Hematopoietic multipotent progenitor cell treated with erythropoietin and hydrocortisone succinate and interleukin-3 and kit ligand, for 15 days (in vitro differentiated cells): ENCODE measurements at regions not wholly inside any gene's neighbourhood (a gene's known extent, or its start where the extent isn't known, plus 50 kb on each side); places are given as distances from the start of the nearest gene placed in this dataset.

Source experiments
- DNase-seq: peaks from one replicate; pipeline ENCODE4 v3.0.0-alpha.2; 2015; ENCODE audit warnings: low spot score

DNA sequence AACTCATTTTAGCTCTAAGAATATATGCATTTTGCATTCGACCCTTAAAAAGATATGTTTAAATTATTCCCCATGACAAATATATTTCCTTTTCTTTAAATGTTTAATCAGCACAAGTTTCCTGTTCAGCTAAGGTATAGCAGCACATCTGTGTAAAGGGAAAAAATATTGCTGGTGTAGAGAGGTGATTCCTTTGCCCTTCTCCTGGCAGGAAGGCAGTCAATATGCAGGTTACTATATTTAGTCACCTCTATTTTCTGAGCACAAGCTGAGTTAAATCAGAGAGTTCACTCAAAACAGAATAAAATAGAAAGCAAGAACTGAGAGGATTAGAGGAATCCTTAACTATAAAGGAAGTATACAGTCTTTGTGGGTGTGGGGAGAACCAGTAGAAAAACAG, 274.4 kb upstream of the PCSK5 start:
- no peak for DNase-seq

DNA sequence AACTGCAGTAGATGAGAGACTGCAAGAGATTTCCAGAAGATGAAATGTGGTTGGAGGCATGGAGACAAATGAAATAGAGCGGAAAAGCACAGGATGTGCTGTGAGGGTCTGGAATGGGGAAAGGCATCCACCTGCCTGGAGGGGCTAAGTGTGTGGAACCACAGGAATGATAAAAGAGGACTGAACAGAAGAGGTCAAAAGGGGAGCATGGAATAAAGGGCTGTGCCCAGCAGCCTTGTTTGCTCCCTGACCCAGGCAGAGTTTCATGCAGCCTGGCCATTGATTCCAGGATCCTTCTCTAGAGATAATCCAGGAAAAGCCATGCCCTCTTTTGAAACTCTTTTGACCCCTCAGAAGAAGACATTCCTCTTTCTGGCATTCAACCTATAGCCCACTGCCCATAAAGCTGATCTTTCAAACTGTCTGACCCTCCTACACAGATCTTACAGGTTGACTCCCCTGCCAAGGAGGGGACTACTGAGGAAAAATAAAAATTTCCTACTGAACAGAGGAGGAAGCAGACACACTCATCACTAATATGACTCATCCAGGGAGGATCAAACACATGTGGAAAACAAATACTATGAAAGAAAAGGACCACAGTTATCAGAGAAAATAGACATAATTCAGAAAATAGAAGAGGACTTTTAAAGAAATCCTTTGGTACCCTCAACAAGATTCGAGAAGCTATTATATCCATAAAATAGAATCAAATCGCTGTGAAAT, 273.5 kb upstream of the PCSK5 start:
- no peak for DNase-seq

DNA sequence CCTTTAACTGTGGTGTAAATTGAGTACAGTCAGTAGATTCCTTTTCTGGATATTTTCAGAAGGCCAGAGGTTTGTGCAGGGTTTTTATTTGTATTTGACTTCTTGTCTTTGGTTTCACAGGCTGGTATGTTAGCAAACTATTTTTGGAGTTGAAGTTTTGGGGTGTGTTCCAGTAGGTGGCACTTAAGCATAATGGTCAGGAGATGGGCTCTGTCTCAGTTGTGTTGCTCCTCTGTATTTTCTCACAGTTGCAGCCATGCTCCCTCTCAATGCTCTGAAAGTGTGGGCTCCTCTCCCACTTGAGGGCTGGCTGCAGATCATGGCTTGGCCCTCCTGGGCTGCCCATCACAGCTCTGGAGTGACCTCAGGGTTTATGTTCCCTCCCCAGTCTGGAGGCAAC, 267.0 kb upstream of the PCSK5 start:
- DNase-seq: no peak

DNA sequence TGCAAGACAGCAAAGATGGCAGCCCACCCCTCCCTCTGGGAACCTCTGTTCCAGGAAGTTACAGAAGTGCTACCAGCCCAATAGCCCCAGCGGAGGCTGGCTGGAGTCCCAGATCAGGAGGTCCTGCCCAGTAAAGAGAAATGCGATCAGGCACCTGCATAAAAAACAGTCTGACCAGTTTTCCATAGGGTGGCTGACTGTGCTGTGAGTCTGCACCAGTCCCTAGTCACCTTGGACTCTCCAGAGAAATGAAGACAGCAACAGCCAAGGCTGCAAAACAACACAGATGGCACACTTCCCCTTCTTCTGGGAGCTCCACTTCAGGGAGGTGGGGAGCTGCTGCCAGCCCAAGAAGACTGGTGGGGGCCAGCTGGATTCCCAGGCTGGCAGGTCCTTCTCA, 265.5 kb upstream of the PCSK5 start:
- DNase-seq: no peak

DNA sequence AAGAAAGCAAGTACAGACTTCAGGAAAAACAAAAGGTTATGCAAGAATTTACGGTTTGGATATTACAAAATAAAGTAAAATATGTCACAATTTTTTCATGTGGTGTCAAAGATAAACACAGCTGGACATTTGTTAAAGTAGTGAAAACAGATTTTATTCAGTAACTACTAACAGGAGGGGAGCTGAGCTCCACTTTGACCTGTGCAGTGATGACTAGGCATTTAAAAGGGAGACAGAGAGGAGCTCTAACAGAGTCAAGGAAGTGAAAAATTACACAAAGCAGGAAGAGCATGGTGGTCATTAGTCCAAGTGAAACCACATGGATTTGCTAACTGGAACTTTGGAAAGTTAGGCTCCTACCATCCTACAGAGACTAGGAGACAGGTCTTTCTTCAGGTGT, 263.6 kb upstream of the PCSK5 start:
- DNase-seq: no peak

DNA sequence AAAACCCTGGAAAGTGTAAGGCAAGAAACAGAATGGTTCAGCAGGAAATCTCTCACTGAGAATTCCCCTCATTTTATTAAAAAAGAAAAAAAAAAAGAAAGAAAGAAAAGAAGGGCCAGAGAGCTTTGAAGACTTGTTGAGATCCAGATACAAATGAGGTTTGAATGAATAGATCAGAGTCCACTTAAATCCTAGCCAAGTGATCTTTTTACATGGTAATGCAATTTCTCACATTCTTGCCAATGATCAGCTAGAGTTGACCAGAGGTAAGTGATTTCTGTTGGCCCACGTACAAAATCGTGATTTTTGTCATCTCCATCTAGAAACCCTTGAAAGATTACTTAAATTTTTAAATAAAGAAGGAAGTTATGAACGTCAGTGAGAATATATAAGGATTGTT, 261.5 kb upstream of the PCSK5 start:
- DNase-seq: no peak

DNA sequence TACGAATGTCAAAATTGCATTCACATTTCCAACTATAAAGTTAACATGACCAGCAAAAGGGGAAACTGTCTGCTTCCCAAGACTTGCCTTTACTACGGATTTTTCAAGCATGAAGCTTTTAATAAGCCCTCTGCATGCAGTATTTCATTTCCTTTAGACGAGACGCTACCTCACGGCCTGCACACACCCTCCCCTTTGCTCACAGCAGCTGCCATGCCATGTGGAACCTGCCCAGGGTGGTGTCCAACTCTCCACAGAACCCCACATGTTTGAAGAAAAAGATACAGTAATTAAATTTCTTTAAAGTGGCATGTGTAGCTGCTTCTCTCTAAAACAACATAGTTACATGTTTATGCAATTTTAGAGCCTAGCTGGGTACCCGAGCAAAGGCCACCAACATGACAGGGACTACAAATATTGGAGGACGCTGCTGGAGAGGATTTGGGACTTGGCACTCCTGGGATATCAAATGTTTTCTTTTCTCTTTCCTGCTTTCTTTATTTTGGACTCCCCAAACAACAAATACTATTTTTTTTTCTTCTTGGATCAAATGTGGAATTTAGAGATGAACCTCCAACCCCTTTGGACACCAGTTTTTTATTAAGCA, 256.9 kb upstream of the PCSK5 start:
- DNase-seq: no peak

DNA sequence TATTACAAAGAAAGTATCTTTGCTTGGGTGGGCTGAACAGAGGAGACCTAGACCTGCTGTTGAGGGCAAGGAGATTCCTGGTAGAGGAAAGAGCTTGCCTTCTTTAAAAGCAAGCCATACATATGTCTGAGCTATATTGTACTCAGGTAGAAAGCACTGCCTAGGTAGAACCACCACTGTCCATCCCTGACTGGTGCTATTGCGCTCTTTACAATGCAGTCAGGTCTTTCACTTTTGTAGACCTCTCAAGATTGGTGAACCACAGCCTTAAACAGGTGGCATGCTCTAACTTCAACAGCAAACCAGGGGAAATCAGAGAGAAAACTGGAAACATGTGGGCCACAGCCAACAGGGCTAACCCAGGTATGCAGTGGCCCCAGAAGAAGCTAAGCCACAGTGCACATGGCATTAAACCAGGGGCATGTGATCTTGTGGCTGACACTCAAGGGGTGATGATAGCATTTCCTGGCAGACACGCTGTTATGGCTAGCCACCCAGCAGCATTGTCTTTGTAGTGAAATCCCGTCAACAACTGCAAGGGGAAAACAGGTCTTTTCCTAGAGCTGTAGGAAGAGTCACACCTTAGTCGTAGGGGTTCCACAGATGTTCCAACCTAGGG, 253.9 kb upstream of the PCSK5 start:
- no peak for DNase-seq

DNA sequence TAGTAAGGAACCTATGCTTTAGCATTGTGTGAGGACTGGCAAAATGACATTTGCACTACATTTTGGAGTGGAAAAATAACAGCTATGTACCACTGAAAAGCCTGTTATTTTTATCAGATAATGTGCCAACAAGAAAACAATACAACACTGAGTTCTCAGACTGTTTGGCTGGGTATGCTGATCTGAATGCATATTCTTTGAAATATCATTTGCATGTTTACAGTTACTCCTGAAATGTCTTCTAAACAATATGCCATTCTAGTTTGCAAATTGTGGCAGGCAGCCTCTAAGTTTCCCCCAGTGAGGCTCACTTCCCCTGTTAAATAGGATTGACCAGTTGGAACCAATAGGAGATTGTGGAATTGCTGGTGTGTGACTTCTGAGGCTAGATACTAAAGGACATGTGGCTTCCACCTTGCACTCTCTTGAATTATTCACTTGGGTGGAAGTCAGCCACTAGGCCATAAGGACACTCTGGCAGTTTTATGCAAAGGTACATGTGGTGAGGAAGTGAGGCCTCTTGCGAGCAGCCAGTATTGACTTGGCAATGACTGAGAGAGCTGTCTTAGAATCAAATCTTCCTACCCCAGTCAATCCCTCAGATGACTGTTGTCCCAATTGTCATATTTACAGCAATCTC, 250.4 kb upstream of the PCSK5 start:
- no peak for DNase-seq

DNA sequence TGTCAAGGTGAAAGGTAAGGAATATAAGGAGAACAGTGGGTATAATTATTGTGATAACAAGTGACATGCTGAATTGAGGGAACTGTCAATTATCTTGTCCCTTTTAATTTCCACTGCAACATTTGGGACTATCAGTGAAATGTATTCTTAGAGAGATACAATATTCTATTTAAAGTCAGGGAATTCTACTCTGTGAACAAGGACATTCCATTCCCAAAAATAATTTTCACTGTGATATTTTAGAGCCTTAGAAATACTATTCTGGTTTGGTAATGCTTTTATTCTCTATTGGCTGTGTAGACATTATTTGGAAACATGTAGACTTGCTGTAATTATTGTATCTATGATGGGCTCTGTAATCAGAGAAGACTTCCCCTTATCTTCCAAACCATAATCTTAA, 248.0 kb upstream of the PCSK5 start:
- DNase-seq: no peak

DNA sequence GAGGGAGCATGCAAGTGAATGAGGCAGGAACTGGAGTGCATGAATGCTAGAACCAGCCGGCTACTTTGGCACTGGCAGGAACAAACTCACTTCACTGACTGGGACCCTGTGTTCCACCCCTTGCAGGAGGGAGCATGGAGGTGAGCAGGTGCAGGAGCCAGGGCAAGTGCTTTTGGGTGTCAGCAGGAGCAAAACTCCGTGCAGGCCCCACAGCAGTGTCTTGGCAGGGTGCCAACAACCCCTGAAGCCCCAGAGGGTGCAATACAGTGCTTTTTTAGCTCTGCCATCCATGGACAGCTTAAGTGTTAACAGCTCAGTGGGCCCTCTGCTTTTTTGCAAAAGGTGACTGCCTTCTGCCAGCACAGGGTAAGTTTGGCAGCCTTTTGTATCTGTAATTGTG, 245.8 kb upstream of the PCSK5 start:
- no peak for DNase-seq

DNA sequence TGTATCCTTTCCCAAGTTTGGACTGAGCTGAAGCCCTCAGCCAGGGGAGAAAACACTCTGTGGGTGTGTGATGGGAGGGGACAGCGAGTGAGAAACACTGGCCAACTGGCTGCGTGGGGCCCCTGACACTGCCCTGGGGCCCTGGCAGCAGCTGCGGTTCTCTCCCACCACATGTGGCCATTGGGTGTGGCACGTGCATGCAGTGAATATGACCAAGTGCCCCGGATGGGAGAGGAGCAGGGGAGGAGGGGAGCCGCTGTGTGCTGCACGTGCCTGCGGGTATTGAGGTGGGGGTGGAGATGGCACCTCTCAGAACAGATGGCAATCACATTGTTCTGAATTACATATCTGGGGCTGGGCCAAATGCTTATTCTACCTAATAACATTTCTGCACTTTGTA, 242.4 kb upstream of the PCSK5 start:
- DNase-seq: no peak

DNA sequence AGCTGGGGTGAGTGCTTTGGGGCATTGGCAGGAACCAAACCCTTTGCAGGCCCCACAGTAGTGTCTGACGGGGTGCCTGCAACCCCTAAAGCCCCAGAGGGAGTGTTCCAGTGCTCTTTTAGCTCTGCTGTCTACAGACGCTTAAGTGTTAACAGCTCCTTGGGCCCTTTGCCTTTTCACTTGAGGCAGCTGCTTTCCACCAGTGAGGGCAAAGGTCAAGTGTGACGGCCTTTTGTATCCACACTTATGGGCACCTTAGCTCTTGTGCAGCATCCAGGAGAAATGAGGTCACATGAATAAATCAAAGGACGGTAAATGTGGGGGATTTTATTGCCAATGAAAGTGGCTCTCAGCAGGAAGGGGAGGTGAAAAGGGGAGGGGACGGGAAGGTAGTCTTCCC, 241.4 kb upstream of the PCSK5 start:
- DNase-seq: no peak

DNA sequence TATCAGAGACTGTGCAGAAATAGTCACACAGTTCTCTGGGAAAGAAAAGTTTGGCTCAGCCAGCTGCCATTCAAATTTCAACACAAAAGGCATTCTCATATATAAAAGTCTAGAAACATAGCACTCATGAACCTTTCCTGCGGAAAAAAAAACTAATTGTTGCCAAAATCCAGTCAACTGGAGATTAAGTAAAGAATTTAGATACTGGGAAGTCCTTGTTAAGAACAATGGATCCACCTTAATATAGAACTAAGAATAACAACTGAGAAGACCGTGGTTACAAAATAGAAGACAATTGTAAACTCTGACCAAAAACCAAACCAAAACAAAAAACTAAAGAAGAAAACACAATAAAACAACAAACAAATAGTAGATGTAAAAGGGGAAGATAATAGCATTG, 238.8 kb upstream of the PCSK5 start:
- no peak for DNase-seq

DNA sequence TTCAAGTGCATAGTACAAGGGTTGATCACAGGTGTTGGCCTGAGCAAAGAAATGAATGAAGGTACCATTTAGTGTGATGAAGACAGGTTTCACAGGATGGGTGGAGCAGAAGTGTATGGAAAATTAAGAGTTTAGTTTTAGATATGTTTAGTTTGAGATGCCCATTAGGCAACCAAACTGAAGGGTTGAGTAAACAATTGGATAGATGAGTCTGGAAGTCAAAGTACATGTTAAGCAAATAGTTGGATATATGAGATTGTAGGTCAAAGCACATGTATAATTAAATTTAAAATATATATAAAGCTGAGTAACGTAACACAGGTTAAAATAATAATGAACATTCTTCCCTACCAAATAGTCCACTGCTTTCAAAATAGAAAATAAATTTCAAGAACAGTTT, 237.1 kb upstream of the PCSK5 start:
- no peak for DNase-seq

DNA sequence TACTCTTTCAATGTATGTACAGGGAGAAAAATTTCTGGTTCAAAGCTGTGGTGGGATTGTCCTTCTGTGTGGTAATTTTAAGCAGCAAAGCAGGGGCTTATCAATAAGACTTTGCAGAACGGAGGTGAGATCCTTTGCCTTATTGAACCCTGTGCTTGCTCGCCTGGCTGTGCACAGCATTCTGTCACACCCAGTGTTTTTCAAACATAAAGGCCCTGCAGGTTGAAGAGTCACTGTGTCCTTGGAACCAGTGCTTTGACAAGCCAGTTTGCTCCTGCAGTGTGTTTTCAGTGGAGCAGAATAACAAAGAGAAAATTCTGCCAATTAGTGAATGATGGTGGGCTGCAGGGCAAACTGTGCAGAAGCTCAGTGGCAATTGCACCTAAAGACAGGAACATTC, 236.7 kb upstream of the PCSK5 start:
- no peak for DNase-seq

DNA sequence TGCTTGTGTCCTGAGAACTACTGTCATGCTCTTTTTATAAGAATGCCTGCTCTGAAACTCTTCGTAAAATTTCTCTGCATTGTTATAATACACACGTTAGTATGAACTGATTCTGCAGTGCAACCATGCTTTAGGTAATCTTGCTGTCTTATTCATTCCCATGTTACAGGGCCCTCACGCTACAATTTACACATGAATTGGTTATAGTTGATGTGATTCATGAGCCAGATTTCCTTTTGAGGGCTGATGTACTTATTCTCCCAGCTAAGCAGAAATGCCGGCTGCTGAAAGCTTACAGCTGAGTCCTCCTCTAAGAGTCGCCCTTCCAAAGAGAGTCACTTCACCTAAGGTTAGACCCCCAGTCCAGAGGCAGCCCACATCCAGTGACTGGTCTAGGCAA, 233.5 kb upstream of the PCSK5 start:
- no peak for DNase-seq

DNA sequence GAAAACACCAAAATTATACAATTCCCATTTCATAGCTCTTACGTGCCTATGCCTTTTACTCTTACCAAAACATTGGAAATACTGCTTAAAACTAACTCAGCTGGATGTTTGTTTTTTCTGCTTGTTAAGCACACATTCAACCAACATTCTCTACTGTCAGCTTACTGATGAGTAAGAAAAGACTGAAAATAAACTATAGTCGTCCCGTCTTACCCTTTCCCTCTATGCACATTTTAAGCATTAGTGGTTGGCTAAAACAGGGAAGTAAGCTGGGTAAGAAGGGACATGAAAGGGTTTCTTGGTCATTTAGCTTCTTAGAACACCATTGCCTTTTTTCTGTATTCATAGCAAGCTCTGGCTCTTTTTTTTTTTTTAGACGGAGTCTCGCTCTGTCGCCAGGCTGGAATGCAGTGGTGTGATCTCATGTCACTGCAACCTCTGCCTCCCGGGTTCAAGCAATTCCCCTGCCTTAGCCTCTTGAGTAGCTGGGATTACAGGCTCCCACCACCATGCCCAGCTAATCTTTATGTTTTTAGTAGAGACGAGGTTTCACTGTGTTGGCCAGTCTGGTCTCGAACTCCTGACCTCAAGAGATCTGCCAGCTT, 232.1 kb upstream of the PCSK5 start:
- no peak for DNase-seq

DNA sequence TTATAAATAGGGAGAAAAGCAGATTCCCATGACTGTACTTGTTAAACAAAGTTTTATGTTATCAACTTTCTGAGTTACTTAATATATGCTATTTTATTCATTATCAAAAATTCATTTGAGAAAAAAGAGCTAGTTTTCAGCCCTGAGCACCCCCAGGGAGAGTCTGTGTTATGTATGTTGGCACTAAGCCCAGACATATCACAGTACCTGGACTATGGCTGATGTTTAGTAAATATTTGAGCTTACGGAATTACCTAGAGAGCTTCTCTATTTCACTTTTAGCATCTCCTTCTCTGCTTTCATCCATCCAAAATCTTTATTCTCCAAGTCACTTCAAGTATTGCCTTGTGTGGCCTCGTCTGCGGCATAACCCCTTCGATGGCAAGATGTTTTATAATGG, 225.9 kb upstream of the PCSK5 start:
- no peak for DNase-seq

DNA sequence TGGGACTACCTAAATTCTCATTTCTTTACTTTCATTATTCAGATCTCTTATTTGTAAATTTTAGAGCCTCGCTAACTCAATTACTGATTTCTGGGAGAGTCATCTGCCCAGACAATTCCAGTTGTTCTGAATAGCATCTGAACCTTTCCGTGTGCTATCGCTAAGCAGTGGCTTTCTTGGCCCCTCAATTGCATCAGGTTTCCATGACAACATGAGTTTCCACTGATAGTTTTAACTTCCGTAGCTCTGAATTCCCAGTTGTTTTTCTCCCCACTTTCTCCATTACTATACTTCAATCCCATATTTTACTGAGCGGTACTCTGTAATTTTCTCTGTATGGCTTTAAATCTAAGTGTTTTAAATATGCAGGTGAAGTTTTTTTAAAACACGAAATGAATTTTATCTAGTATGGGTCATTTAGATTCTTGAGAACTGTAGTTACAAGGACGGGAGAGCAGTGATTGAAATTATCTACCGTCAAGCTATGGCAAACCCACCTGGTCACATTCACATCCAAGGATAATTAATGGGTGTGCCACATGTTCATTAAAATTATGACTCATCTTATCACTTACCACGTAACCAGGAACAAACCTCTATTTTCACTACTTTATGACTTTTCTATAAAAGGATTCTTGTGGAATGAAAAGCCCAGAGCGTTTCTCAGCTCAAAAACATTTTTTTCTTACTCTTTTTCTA, 223.5 kb upstream of the PCSK5 start:
- no peak for DNase-seq

DNA sequence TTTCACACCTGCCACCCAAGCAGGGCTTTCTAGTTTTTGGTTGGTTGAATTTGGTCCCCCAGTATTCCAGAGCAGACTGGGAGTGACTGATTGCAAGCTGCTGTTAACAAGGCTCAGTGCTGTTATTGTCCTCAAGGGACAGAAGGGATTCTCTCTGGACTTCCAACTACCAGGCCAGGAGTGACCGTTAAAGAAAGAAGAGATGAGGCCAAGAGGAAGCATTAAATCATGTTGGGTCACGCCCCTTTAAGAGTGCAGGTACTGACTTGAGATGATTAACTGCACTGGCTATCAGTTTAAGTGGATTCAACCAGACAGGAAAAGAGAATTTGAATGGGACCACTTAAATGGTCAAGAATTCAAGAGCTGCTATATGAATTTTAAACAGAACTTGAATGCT, 220.8 kb upstream of the PCSK5 start:
- DNase-seq: no peak

DNA sequence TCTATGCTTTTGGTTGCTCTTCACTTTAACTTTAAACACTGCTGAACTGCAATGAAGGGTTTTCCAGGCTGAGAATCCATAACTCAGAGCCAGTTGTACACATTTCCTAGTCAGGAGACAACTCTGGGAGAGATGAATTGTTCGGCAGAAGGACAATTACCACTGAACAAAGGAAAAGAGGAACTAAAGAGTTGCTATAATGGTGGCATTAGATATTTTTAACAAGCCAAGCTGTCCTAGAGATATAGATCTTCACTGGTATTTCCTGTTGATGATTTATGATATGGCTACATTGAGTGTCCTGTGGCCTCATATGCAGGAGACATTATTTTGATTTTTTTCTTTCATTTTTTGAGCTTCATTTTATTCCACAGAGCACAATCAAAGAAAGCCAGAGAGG, 219.1 kb upstream of the PCSK5 start:
- no peak for DNase-seq
